ENCODE measurements at regions not wholly inside any gene's neighbourhood (a gene's known extent, or its start where the extent isn't known, plus 50 kb on each side); places are given as distances from the start of the nearest gene placed in this dataset.

DNA sequence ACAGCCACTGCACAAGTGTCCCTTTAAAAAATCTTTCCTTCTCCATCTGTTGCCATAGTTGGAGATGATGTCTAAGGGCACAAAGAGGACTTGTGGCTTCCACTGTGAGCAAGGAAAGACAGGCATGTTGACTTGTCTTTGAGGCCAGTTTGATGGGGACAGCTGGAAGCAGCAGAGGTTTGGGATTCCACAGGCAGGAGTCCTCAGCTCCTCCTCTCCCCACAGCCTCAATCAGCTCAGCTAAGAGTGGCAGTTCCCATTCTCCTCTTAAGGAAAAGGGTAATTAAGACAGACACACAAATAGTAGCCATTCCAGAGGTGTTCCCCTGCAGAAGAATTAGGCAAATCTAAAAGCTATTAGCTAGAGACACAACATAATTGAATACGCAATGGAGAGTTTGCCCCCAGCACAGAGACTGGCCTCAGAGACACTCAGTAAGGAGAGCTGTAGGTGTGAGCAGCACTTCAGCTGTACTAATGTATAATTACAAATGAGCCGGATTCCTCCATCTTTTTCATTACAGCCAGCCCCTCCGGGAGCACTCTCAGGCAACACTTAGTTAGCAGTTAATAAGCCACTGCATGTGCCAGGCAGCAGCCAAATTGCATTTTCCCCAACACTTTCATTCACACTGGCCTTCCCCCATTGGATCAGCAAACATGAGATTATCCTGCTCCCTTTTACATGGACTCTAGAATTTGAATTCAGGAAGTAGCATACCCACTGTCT lies 434.0 kb downstream of the FOXO1 start:
- Histone ChIP-seq H3K9me3 (no peaks in the 10 kb centered on the region), H3K4me1 (ENCODE audit: control insufficient read depth in 1 of 2, insufficient read depth in 1 of 2, low read depth in 1 of 2, low read length in 1 of 2) (no peaks in the 10 kb centered on the region), H3K27me3 (no peaks in the 10 kb centered on the region), H3K4me3 (ENCODE audit: low read depth in 1 of 2, low read length in 1 of 2) (no peak overlapping the region), H3K36me3 (no peaks in the 10 kb centered on the region), H3K27ac (no peak overlapping the region)
- TF ChIP-seq CTCF (IDR thresholded peaks at IDR 0.05): no peak

GRCh38 chr13:40233731-40234195 lies 432.7 kb downstream of the FOXO1 start:
- no peaks in the 10 kb centered on the region for H3K4me1 ChIP-seq (ENCODE audit: control insufficient read depth in 1 of 2, insufficient read depth in 1 of 2, low read depth in 1 of 2, low read length in 1 of 2)
- H3K27me3 ChIP-seq: no peaks in the 10 kb centered on the region
- no peaks in the 10 kb centered on the region for H3K9me3 ChIP-seq
- no peak overlapping the region for H3K4me3 ChIP-seq (ENCODE audit: low read depth in 1 of 2, low read length in 1 of 2)
- H3K27ac ChIP-seq: no peak overlapping the region
- TF ChIP-seq CTCF (IDR thresholded peaks at IDR 0.05): no peak
- no peaks in the 10 kb centered on the region for H3K36me3 ChIP-seq

GRCh38 chr13:40235160-40235796 lies 431.2 kb downstream of the FOXO1 start:
- Histone ChIP-seq H3K36me3 (no peaks in the 10 kb centered on the region), H3K9me3 (no peaks in the 10 kb centered on the region), H3K4me1 (ENCODE audit: control insufficient read depth in 1 of 2, insufficient read depth in 1 of 2, low read depth in 1 of 2, low read length in 1 of 2) (no peaks in the 10 kb centered on the region), H3K27me3 (no peaks in the 10 kb centered on the region), H3K27ac (no peak overlapping the region), H3K4me3 (ENCODE audit: low read depth in 1 of 2, low read length in 1 of 2) (no peak overlapping the region)
- TF ChIP-seq CTCF (IDR thresholded peaks at IDR 0.05): no peak

- Histone ChIP-seq H3K4me3 (ENCODE audit: low read depth in 1 of 2, low read length in 1 of 2) (no peak overlapping the region), H3K9me3 (no peaks in the 10 kb centered on the region), H3K4me1 (ENCODE audit: control insufficient read depth in 1 of 2, insufficient read depth in 1 of 2, low read depth in 1 of 2, low read length in 1 of 2) (no peaks in the 10 kb centered on the region), H3K27ac (no peak overlapping the region), H3K27me3 (no peaks in the 10 kb centered on the region), H3K36me3 (no peaks in the 10 kb centered on the region)
- TF ChIP-seq CTCF (IDR thresholded peaks at IDR 0.05): no peak
Measured at GRCh38 chr13:40236566-40237168, 429.8 kb downstream of the FOXO1 start.

GRCh38 chr13:40238761-40239160 lies 427.7 kb downstream of the FOXO1 start:
- no peak for TF ChIP-seq CTCF (IDR thresholded peaks at IDR 0.05)
- Histone ChIP-seq H3K9me3 (no peaks in the 10 kb centered on the region), H3K4me3 (ENCODE audit: low read depth in 1 of 2, low read length in 1 of 2) (no peak overlapping the region), H3K27me3 (no peaks in the 10 kb centered on the region), H3K4me1 (ENCODE audit: control insufficient read depth in 1 of 2, insufficient read depth in 1 of 2, low read depth in 1 of 2, low read length in 1 of 2) (no peaks in the 10 kb centered on the region), H3K36me3 (no peaks in the 10 kb centered on the region), H3K27ac (no peak overlapping the region)
